ENCODE measurements at regions not wholly inside any gene's neighbourhood (a gene's known extent, or its start where the extent isn't known, plus 50 kb on each side); places are given as distances from the start of the nearest gene placed in this dataset.

DNA sequence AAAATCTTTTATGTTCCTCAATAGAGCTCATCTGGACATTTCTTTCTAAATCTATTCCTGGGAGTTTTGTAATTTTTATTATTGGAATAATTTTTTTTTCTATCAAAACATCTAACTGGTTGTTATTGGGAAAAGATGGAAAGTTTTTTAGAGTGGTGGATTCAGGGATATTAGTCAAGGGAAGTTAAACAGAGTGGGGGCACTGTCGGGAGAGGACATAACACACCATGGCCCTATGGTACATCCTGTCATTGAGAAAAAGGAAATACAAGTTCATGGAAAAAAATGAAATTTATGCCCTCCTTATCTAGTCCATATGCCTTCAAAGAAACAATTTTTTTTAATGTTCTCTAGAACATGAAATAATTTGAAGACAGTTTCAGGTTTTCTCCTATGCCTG lies 96.3 kb upstream of the TSPAN5 start:
- Histone ChIP-seq H3K23me2 (ENCODE audit: insufficient read length, low read depth, low read length, poor library complexity, severe bottlenecking) (no peaks in the 10 kb centered on the region), H4K8ac (replicated peaks; ENCODE audit: insufficient read length, low read depth, low read length) (no peak overlapping the region), H2BK5ac (ENCODE audit: insufficient read length, low read length) (no peak overlapping the region), H4K5ac (ENCODE audit: insufficient read length, low read depth, low read length) (no peak overlapping the region), H3T11ph (ENCODE audit: low read length) (no peak overlapping the region), H3K4ac (ENCODE audit: low read depth, low read length) (no peak overlapping the region), H3K4me1 (ENCODE audit: insufficient read depth, low read length) (no peaks in the 10 kb centered on the region), H3K79me1 (ENCODE audit: insufficient read depth, low read depth, low read length, poor library complexity, severe bottlenecking) (no peaks in the 10 kb centered on the region), H2AFZ (ENCODE audit: low read length) (no peak overlapping the region), H3K23ac (ENCODE audit: insufficient read length, low read depth, low read length) (no peak overlapping the region), H2BK15ac (ENCODE audit: low read depth, low read length) (no peak overlapping the region), H3K27me3 (ENCODE audit: insufficient read depth, low read length) (no peaks in the 10 kb centered on the region), H3K9me3 (ENCODE audit: control insufficient read depth, low read depth, low read length) (no peaks in the 10 kb centered on the region), H2AK5ac (ENCODE audit: insufficient read length, low read length) (no peak overlapping the region), H2BK120ac (ENCODE audit: low read depth, low read length, poor library complexity, severe bottlenecking) (no peak overlapping the region), H3K18ac (ENCODE audit: insufficient read length, low read depth, low read length) (no peak overlapping the region), H4K20me1 (ENCODE audit: control insufficient read depth, insufficient read depth, insufficient read length) (no peaks in the 10 kb centered on the region), H3K79me2 (ENCODE audit: insufficient read depth, low read length) (no peaks in the 10 kb centered on the region), H3K4me2 (ENCODE audit: insufficient read depth, insufficient read length, low read length) (no peak overlapping the region), H2BK20ac (ENCODE audit: low read depth, low read length, poor library complexity, severe bottlenecking) (no peak overlapping the region), H3K56ac (ENCODE audit: insufficient read length, low read depth, low read length) (no peak overlapping the region), H3K14ac (ENCODE audit: insufficient read depth, low read length) (no peak overlapping the region), H3K9ac (ENCODE audit: extremely low read depth, insufficient read length, low read length) (no peak overlapping the region), H4K91ac (ENCODE audit: insufficient read length, low read depth, low read length) (no peak overlapping the region), H2BK12ac (ENCODE audit: insufficient read length, low read depth, low read length) (no peak overlapping the region), H3K27ac (ENCODE audit: insufficient read length, low read depth, low read length) (no peak overlapping the region)
- WGBS (ENCODE audit: extremely low coverage, insufficient read length, low lambda C conversion rate): no CpG with 5 or more reads among the region's 1 CpG
- Mint-ChIP-seq H3K36me3 (ENCODE audit: insufficient read depth in 1 of 3, low read depth in 3 of 3) (no peaks in the 10 kb centered on the region), H3K9me3 (no peaks in the 10 kb centered on the region), H3K4me3 (no peak overlapping the region), H3K27me3 (ENCODE audit: low read depth) (no peaks in the 10 kb centered on the region), H3K4me1 (no peaks in the 10 kb centered on the region), H3K27ac (no peak overlapping the region)
- no peak for DNase-seq
- TF ChIP-seq, protein P1, sequence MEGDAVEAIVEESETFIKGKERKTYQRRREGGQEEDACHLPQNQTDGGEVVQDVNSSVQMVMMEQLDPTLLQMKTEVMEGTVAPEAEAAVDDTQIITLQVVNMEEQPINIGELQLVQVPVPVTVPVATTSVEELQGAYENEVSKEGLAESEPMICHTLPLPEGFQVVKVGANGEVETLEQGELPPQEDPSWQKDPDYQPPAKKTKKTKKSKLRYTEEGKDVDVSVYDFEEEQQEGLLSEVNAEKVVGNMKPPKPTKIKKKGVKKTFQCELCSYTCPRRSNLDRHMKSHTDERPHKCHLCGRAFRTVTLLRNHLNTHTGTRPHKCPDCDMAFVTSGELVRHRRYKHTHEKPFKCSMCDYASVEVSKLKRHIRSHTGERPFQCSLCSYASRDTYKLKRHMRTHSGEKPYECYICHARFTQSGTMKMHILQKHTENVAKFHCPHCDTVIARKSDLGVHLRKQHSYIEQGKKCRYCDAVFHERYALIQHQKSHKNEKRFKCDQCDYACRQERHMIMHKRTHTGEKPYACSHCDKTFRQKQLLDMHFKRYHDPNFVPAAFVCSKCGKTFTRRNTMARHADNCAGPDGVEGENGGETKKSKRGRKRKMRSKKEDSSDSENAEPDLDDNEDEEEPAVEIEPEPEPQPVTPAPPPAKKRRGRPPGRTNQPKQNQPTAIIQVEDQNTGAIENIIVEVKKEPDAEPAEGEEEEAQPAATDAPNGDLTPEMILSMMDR (conservative IDR thresholded peaks at IDR 0.05): no peak

Data from H9 (cell line).